Natural killer cell (primary cell): ENCODE measurements at regions not wholly inside any gene's neighbourhood (a gene's known extent, or its start where the extent isn't known, plus 50 kb on each side); places are given as distances from the start of the nearest gene placed in this dataset.

Source experiments
- ATAC-seq, 3 donors: fragments of 150-1000 bp in 2 of 3; fragments of 200-7000 bp in 1 of 3; cut with Tn5 transposase; 1 replicate in 1 of 3; 2 replicates in 2 of 3; pipeline ENCODE4 v1.10.0; 2021; ENCODE audit warnings: mild to moderate bottlenecking in 2 of 3, moderate library complexity in 2 of 3
- DNase-seq, 2 donors: peaks; one replicate each; pipeline versions ENCODE4 v3.0.0 to v3.0.0-alpha.2; 2013 to 2021; ENCODE audit warnings: mixed read lengths in 1 of 2
- H3K27ac ChIP-seq: one replicate; pipeline ENCODE4 v1.5.1; 2013; ENCODE audit warnings: mild to moderate bottlenecking, low read length
- H3K27me3 ChIP-seq: one replicate; pipeline ENCODE4 v1.6.1; 2013; ENCODE audit warnings: low read length; ENCODE audit not compliant: control insufficient read depth, insufficient read depth
- H3K36me3 ChIP-seq: one replicate; pipeline ENCODE4 v1.6.1; 2013; ENCODE audit warnings: low read length; ENCODE audit not compliant: control insufficient read depth, insufficient read depth
- H3K4me1 ChIP-seq: one replicate; pipeline ENCODE4 v1.6.1; 2013; ENCODE audit warnings: low read length; ENCODE audit not compliant: control insufficient read depth, insufficient read depth
- H3K4me3 ChIP-seq: one replicate; pipeline ENCODE4 v1.5.1; 2013; ENCODE audit warnings: low read length
- H3K9me3 ChIP-seq: one replicate; pipeline ENCODE4 v1.6.1; 2013; ENCODE audit warnings: low read length; ENCODE audit not compliant: control insufficient read depth, insufficient read depth
- H3K27ac Mint-ChIP-seq, 2 donors: one replicate each; pipeline ENCODE4 v1.8.0; 2022; ENCODE audit warnings: mild to moderate bottlenecking in 2 of 2, mixed read lengths in 2 of 2, moderate library complexity in 1 of 2
- H3K27me3 Mint-ChIP-seq, 2 donors: one replicate each; pipeline ENCODE4 v1.8.0; 2022; ENCODE audit warnings: low read depth in 2 of 2, mixed read lengths in 2 of 2
- H3K36me3 Mint-ChIP-seq: one replicate; pipeline ENCODE4 v1.8.0; 2022; ENCODE audit warnings: mixed read lengths
- H3K4me1 Mint-ChIP-seq, 2 donors: one replicate each; pipeline ENCODE4 v1.8.0; 2022; ENCODE audit warnings: mixed read lengths in 2 of 2
- H3K4me3 Mint-ChIP-seq: one replicate; pipeline ENCODE4 v1.8.0; 2022; ENCODE audit warnings: mild to moderate bottlenecking, moderate library complexity, mixed read lengths
- H3K9me3 Mint-ChIP-seq, 2 donors: one replicate each; pipeline ENCODE4 v1.8.0; 2022; ENCODE audit warnings: mixed read lengths in 2 of 2
- CTCF ChIP-seq: fragments of 200-600 bp; IDR thresholded peaks from one replicate; pipeline ENCODE4 v1.8.0; 2022; ENCODE audit warnings: antibody characterized with exemption
- WGBS: methylation state at CpG from one replicate; pipeline ENCODE4 v1.1.7; 2013; ENCODE audit warnings: missing lambda C conversion rate; ENCODE audit not compliant: insufficient coverage; 5-methylcytosine and 5-hydroxymethylcytosine counted together
- intact Hi-C: fragments of 100-400 bp; cut with micrococcal nuclease; formaldehyde crosslinking; loops from one replicate; pipeline ENCODE4 v1.14.2; 2022

- peaks cover 15% of the 10 kb centered on the region for H3K27me3 ChIP-seq
- H3K36me3 ChIP-seq = no peaks in the 10 kb centered on the region
- Mint-ChIP-seq H3K27me3 (peaks cover 10 to 14% of the 10 kb centered on the region in 2 donors), H3K4me1 (peaks cover 6 to 25% of the 10 kb centered on the region in 2 donors), H3K27ac (no peak overlapping the region), H3K9me3 (no peaks in the 10 kb centered on the region), H3K4me3 (no peak overlapping the region), H3K36me3 (no peaks in the 10 kb centered on the region)
- intact Hi-C loops = no loop called here
- no peak for TF ChIP-seq CTCF
- H3K4me3 ChIP-seq = no peak overlapping the region
- DNase-seq (no peak), ATAC-seq (no peak)
- peaks cover 3% of the 10 kb centered on the region for H3K9me3 ChIP-seq
- WGBS = 91% methylated on average over 29 of the region's 29 CpGs
- H3K27ac ChIP-seq = no peak overlapping the region
- H3K4me1 ChIP-seq = peaks cover 26% of the 10 kb centered on the region
Measured at GRCh38 chr19:5290336-5291262, 50.0 kb downstream of the PTPRS start.

GRCh38 chr19:5289060-5289990, 51.3 kb downstream of the PTPRS start:
- Mint-ChIP-seq H3K4me1 (peaks cover 6 to 25% of the 10 kb centered on the region in 2 donors), H3K27me3 (peaks cover 10 to 14% of the 10 kb centered on the region in 2 donors), H3K27ac (no peak overlapping the region), H3K9me3 (no peaks in the 10 kb centered on the region), H3K36me3 (no peaks in the 10 kb centered on the region), H3K4me3 (no peak overlapping the region)
- ATAC-seq (no peak), DNase-seq (no peak)
- 88% methylated on average over 18 of the region's 18 CpGs for whole genome bisulfite sequencing
- no peaks in the 10 kb centered on the region for H3K36me3 ChIP-seq
- H3K27me3 ChIP-seq = peaks cover 15% of the 10 kb centered on the region
- H3K4me3 ChIP-seq = no peak overlapping the region
- no peak for TF ChIP-seq CTCF
- H3K4me1 ChIP-seq = peaks cover 26% of the 10 kb centered on the region
- no peak overlapping the region for H3K27ac ChIP-seq
- peaks cover 3% of the 10 kb centered on the region for H3K9me3 ChIP-seq
- intact Hi-C loops = no loop called here

GRCh38 chr19:5288347-5288739, 52.3 kb downstream of the PTPRS start:
- Histone ChIP-seq H3K27me3 (peaks cover 11% of the 10 kb centered on the region), H3K36me3 (no peaks in the 10 kb centered on the region), H3K4me3 (no peak overlapping the region), H3K27ac (no peak overlapping the region), H3K9me3 (peaks cover 3% of the 10 kb centered on the region), H3K4me1 (peaks cover 20% of the 10 kb centered on the region)
- ATAC-seq (peak in 1 of 3 donors; percentile 14), DNase-seq (no peak)
- Mint-ChIP-seq H3K27me3 (peaks cover 10 to 14% of the 10 kb centered on the region in 2 donors), H3K36me3 (no peaks in the 10 kb centered on the region), H3K4me3 (no peak overlapping the region), H3K9me3 (no peaks in the 10 kb centered on the region), H3K4me1 (peaks cover 6 to 22% of the 10 kb centered on the region in 2 donors), H3K27ac (no peak overlapping the region)
- intact Hi-C loops = no loop called here
- 81% methylated on average over 4 of the region's 4 CpGs for WGBS
- no peak for TF ChIP-seq CTCF
